ENCODE measurements at regions not wholly inside any gene's neighbourhood (a gene's known extent, or its start where the extent isn't known, plus 50 kb on each side); places are given as distances from the start of the nearest gene placed in this dataset.

- H3K4me1 ChIP-seq = peaks cover 4 to 5% of the 10 kb centered on the region in 2 donors
- peak in 1 of 2 donors; percentile 40 for DNase-seq (ENCODE audit: low spot score in 2 of 2)
- H3K9me3 ChIP-seq = no peaks in the 10 kb centered on the region
- no peak for TF ChIP-seq CTCF (IDR thresholded peaks at IDR 0.05)
- H3K27me3 ChIP-seq = no peaks in the 10 kb centered on the region
- H3K27ac ChIP-seq = no peak overlapping the region
- intact Hi-C loops (cut with DNase I) = no loop called here
- H3K36me3 ChIP-seq = no peaks in the 10 kb centered on the region
- H3K4me3 ChIP-seq = no peak overlapping the region
These were observed 91.4 kb upstream of the AFDN start for GRCh38 chr6:167735084-167735950.

GRCh38 chr6:167735951-167736288 is 90.8 kb upstream of the AFDN start:
- DNase-seq (ENCODE audit: low spot score in 2 of 2) = no peak
- H3K27ac ChIP-seq = no peak overlapping the region
- no peaks in the 10 kb centered on the region for H3K36me3 ChIP-seq
- H3K4me1 ChIP-seq = peaks cover 4 to 5% of the 10 kb centered on the region in 2 donors
- H3K4me3 ChIP-seq = no peak overlapping the region
- no peaks in the 10 kb centered on the region for H3K27me3 ChIP-seq
- no peak for TF ChIP-seq CTCF (IDR thresholded peaks at IDR 0.05)
- no peaks in the 10 kb centered on the region for H3K9me3 ChIP-seq
- intact Hi-C loops (cut with DNase I) = no loop called here

- H3K27me3 ChIP-seq = no peaks in the 10 kb centered on the region
- H3K9me3 ChIP-seq = no peaks in the 10 kb centered on the region
- H3K4me1 ChIP-seq = peaks cover 4 to 5% of the 10 kb centered on the region in 2 donors
- TF ChIP-seq CTCF (IDR thresholded peaks at IDR 0.05) = no peak
- H3K27ac ChIP-seq = no peak overlapping the region
- DNase-seq (ENCODE audit: low spot score in 2 of 2) = no peak
- no peak overlapping the region for H3K4me3 ChIP-seq
- intact Hi-C loops (cut with DNase I) = no loop called here
- H3K36me3 ChIP-seq = no peaks in the 10 kb centered on the region
These were observed 90.1 kb upstream of the AFDN start for GRCh38 chr6:167736486-167737204.

GRCh38 chr6:167737205-167737830 is 89.4 kb upstream of the AFDN start:
- Histone ChIP-seq H3K27me3 (no peaks in the 10 kb centered on the region), H3K4me1 (peaks cover 4 to 5% of the 10 kb centered on the region in 2 donors), H3K9me3 (no peaks in the 10 kb centered on the region), H3K4me3 (no peak overlapping the region), H3K36me3 (no peaks in the 10 kb centered on the region), H3K27ac (no peak overlapping the region)
- DNase-seq (ENCODE audit: low spot score in 2 of 2) = peak in 1 of 2 donors; percentile 40
- TF ChIP-seq CTCF (IDR thresholded peaks at IDR 0.05) = no peak
- intact Hi-C loops (cut with DNase I) = no loop called here

GRCh38 chr6:167738386-167738785 is 88.3 kb upstream of the AFDN start:
- H3K27ac ChIP-seq = no peak overlapping the region
- intact Hi-C loops (cut with DNase I) = no loop called here
- no peaks in the 10 kb centered on the region for H3K36me3 ChIP-seq
- peaks cover 4 to 5% of the 10 kb centered on the region in 2 donors for H3K4me1 ChIP-seq
- no peaks in the 10 kb centered on the region for H3K27me3 ChIP-seq
- no peaks in the 10 kb centered on the region for H3K9me3 ChIP-seq
- no peak for DNase-seq (ENCODE audit: low spot score in 2 of 2)
- no peak for TF ChIP-seq CTCF (IDR thresholded peaks at IDR 0.05)
- no peak overlapping the region for H3K4me3 ChIP-seq

Data from ascending aorta (tissue), 2 donors.